Lower lobe of right lung (tissue), 2 donors: ENCODE measurements at regions not wholly inside any gene's neighbourhood (a gene's known extent, or its start where the extent isn't known, plus 50 kb on each side); places are given as distances from the start of the nearest gene placed in this dataset.
"Not testable (repeated sequence)": the region's sequence is repeated elsewhere in the genome, so short reads cannot be mapped to it uniquely, and the experiment has no call there.

Source experiments
- ATAC-seq, 2 donors: fragments of 200-7000 bp; cut with Tn5 transposase; one replicate each; pipeline ENCODE4 v1.9.1; 2020 to 2022; ENCODE audit warnings: mild to moderate bottlenecking in 2 of 2, moderate library complexity in 2 of 2
- DNase-seq: peaks from one replicate; pipeline ENCODE4 v3.0.0-alpha.2; 2020
- H3K27ac ChIP-seq: fragments of 200-600 bp; one replicate; pipeline ENCODE4 v1.8.0; 2022
- H3K27me3 ChIP-seq: fragments of 200-600 bp; one replicate; pipeline ENCODE4 v1.8.0; 2022; ENCODE audit warnings: low read depth
- H3K36me3 ChIP-seq: fragments of 200-600 bp; one replicate; pipeline ENCODE4 v1.8.0; 2022; ENCODE audit warnings: mild to moderate bottlenecking
- H3K4me1 ChIP-seq: fragments of 200-600 bp; one replicate; pipeline ENCODE4 v1.8.0; 2022
- H3K4me3 ChIP-seq: fragments of 200-600 bp; one replicate; pipeline ENCODE4 v1.8.0; 2022; ENCODE audit warnings: mild to moderate bottlenecking
- H3K9me3 ChIP-seq: fragments of 200-600 bp; one replicate; pipeline ENCODE4 v1.8.0; 2022
- intact Hi-C: fragments of 100-400 bp; cut with DNase I; formaldehyde crosslinking; loops from one replicate; pipeline ENCODE4 v1.11.0; 2022
- TF ChIP-seq, protein P1 (sequence below): fragments of 200-600 bp; IDR thresholded peaks from one replicate; pipeline ENCODE4 v1.8.0; 2022; ENCODE audit warnings: antibody characterized with exemption, mild to moderate bottlenecking
- donor health status: DM: no; HTN: yes; CAD: no; lungs with severe emphysema.

DNA sequence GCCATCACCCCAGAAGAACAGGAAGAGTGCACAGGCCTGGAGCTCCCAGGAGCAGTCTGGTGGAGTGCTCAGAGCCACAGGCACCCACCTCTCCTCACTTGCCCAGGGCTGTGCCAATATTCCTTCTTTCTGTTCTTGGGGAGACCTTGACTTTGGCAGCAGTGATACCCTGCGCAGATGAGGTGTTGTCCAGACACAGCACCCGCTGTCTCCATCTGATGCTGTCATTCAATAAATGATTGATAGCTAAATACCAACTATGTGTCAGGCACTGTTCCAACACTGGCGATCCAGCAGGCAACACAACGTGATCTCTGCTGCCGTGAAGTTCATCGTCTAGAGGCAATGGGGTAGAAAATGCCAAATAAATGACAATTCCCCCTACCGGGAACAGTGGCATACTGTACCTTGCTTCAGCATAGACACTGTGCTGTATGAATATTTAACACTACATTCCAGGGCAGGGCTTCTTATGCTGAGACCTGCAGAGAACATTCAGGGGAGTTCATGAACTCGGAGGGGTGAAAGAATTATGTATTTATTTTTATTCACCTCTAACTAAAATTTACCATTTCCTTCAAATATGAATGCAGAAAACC, 320.5 kb upstream of the NCKAP5 start:
- Histone ChIP-seq H3K36me3 (no peaks in the 10 kb centered on the region), H3K9me3 (no peaks in the 10 kb centered on the region), H3K27ac (no peak overlapping the region), H3K4me1 (no peaks in the 10 kb centered on the region), H3K27me3 (no peaks in the 10 kb centered on the region), H3K4me3 (no peak overlapping the region)
- DNase-seq (no peak), ATAC-seq (no peak)
- intact Hi-C loops = no loop called here
- TF ChIP-seq, protein P1, sequence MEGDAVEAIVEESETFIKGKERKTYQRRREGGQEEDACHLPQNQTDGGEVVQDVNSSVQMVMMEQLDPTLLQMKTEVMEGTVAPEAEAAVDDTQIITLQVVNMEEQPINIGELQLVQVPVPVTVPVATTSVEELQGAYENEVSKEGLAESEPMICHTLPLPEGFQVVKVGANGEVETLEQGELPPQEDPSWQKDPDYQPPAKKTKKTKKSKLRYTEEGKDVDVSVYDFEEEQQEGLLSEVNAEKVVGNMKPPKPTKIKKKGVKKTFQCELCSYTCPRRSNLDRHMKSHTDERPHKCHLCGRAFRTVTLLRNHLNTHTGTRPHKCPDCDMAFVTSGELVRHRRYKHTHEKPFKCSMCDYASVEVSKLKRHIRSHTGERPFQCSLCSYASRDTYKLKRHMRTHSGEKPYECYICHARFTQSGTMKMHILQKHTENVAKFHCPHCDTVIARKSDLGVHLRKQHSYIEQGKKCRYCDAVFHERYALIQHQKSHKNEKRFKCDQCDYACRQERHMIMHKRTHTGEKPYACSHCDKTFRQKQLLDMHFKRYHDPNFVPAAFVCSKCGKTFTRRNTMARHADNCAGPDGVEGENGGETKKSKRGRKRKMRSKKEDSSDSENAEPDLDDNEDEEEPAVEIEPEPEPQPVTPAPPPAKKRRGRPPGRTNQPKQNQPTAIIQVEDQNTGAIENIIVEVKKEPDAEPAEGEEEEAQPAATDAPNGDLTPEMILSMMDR = no peak

- Histone ChIP-seq H3K4me3 (no peak overlapping the region), H3K9me3 (no peaks in the 10 kb centered on the region), H3K4me1 (no peaks in the 10 kb centered on the region), H3K27me3 (no peaks in the 10 kb centered on the region), H3K27ac (no peak overlapping the region), H3K36me3 (no peaks in the 10 kb centered on the region)
- intact Hi-C loops = no loop called here
- ATAC-seq (no peak), DNase-seq (no peak)
- TF ChIP-seq, protein P1 = no peak
These were observed 324.2 kb upstream of the NCKAP5 start for GRCh38 chr2:133892352-133892913.

- H3K9me3 ChIP-seq = no peaks in the 10 kb centered on the region
These were observed 326.2 kb upstream of the NCKAP5 start for GRCh38 chr2:133894429-133894828.

GRCh38 chr2:133897838-133898237, 329.6 kb upstream of the NCKAP5 start:
- ATAC-seq, H3K27me3 ChIP-seq, H3K36me3 ChIP-seq, H3K9me3 ChIP-seq, H3K27ac ChIP-seq, DNase-seq, H3K4me3 ChIP-seq, H3K4me1 ChIP-seq, intact Hi-C loops: not testable (repeated sequence)

More at GRCh38 chr2:133894429-133894828, 326.2 kb upstream of the NCKAP5 start:
- intact Hi-C loops = no loop called here
- no peak for DNase-seq
- Histone ChIP-seq H3K4me3 (no peak overlapping the region), H3K4me1 (no peaks in the 10 kb centered on the region), H3K27me3 (no peaks in the 10 kb centered on the region), H3K36me3 (no peaks in the 10 kb centered on the region), H3K27ac (no peak overlapping the region)
- no peak for ATAC-seq
- TF ChIP-seq, protein P1 = no peak

- H3K9me3 ChIP-seq = no peaks in the 10 kb centered on the region
- no peak for DNase-seq
- ATAC-seq = no peak
- H3K4me1 ChIP-seq = no peaks in the 10 kb centered on the region
- no peak overlapping the region for H3K27ac ChIP-seq
- intact Hi-C loops = no loop called here
- H3K36me3 ChIP-seq = no peaks in the 10 kb centered on the region
- H3K27me3 ChIP-seq = no peaks in the 10 kb centered on the region
- TF ChIP-seq, protein P1 = no peak
- no peak overlapping the region for H3K4me3 ChIP-seq
These were observed 332.6 kb upstream of the NCKAP5 start for GRCh38 chr2:133900909-133901308.

DNA sequence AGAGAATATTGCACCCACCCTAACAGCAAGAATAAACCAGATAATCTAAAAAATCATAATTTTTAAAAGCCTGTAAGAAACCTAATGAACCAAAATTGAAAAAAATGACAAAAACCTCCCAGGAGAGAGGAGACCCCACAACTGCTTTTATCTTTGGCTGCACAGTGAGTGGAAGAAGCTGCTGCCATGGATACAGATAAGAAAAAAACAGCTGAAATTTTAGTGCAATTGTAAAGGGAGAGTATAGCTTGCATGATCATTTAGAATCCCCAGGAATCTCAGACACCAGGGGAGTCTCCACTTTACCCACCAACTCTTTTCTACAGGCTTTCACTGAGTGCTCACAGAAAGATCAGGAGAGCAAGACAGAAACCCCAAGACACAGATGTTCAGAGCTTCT, 338.1 kb upstream of the NCKAP5 start:
- Histone ChIP-seq H3K4me1 (no peaks in the 10 kb centered on the region), H3K36me3 (no peaks in the 10 kb centered on the region), H3K9me3 (no peaks in the 10 kb centered on the region), H3K27ac (no peak overlapping the region), H3K27me3 (no peaks in the 10 kb centered on the region), H3K4me3 (no peak overlapping the region)
- DNase-seq = no peak
- intact Hi-C loops = no loop called here
- no peak for ATAC-seq
- TF ChIP-seq, protein P1 = no peak
